ENCODE measurements at regions not wholly inside any gene's neighbourhood (a gene's known extent, or its start where the extent isn't known, plus 50 kb on each side); places are given as distances from the start of the nearest gene placed in this dataset.

GRCh38 chr5:25066239-25066638, 421.5 kb upstream of the CDH10 start:
- TF ChIP-seq CTCF (conservative IDR thresholded peaks at IDR 0.05; ENCODE audit: low read length) (no peak), EZH2phosphoT487 (IDR thresholded peaks at IDR 0.05; ENCODE audit: borderline replicate concordance, low read depth, low read length) (no peak)

Measured in OCI-LY7 (cell line).